ENCODE measurements at regions not wholly inside any gene's neighbourhood (a gene's known extent, or its start where the extent isn't known, plus 50 kb on each side); places are given as distances from the start of the nearest gene placed in this dataset.

DNA sequence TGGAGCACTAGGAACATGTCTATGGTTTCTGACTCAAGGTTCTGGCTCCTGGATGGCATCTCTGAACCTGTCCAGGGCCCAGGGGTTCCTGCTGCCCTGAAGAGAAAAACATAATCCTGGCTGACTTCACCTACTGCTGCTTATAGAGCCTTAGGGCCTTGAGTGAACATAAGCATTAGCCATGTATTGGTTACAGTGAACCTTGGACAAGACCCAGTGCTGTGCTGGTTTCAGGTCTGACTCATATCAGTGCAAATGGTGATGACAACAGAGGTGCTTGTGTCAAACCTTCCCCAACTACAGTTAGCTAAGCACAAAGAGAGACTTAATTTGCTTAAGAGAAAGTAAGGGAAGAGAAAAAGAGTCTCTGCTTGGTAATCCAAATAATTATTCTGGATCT, 1047.2 kb downstream of the GLUD2 start:
- TF ChIP-seq, protein P1, sequence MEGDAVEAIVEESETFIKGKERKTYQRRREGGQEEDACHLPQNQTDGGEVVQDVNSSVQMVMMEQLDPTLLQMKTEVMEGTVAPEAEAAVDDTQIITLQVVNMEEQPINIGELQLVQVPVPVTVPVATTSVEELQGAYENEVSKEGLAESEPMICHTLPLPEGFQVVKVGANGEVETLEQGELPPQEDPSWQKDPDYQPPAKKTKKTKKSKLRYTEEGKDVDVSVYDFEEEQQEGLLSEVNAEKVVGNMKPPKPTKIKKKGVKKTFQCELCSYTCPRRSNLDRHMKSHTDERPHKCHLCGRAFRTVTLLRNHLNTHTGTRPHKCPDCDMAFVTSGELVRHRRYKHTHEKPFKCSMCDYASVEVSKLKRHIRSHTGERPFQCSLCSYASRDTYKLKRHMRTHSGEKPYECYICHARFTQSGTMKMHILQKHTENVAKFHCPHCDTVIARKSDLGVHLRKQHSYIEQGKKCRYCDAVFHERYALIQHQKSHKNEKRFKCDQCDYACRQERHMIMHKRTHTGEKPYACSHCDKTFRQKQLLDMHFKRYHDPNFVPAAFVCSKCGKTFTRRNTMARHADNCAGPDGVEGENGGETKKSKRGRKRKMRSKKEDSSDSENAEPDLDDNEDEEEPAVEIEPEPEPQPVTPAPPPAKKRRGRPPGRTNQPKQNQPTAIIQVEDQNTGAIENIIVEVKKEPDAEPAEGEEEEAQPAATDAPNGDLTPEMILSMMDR (IDR thresholded peaks at IDR 0.05; ENCODE audit: insufficient read depth, low read length, poor library complexity, severe bottlenecking) = no peak
- TF ChIP-seq EZH2phosphoT487 (conservative IDR thresholded peaks at IDR 0.05; ENCODE audit: low read length) = no peak
